Kidney capillary endothelial cell (primary cell): ENCODE measurements at regions not wholly inside any gene's neighbourhood (a gene's known extent, or its start where the extent isn't known, plus 50 kb on each side); places are given as distances from the start of the nearest gene placed in this dataset.

ENCODE experiments used
- DNase-seq: peaks from one replicate; pipeline ENCODE4 v3.0.0-alpha.2; 2018; ENCODE audit warnings: low spot score

DNA sequence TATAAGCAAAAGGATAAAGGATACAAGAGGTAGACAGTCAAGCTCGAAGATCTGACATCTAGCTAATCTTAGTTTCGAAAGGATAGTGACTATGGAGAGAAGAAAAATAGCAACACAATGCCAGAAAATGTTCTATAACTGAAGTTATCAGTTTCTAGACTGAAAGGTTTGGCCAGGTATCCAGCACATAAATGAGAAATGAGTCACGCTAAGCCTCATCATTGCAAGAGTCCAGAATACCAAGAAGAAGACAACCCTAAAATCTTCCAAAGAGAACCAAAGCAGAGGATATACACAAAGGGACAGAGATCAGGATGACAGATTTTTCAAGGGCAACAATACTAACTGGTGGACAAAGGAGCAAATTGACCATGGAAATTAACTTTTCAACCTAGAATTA is 237.0 kb downstream of the POSTN start:
- DNase-seq = no peak

DNA sequence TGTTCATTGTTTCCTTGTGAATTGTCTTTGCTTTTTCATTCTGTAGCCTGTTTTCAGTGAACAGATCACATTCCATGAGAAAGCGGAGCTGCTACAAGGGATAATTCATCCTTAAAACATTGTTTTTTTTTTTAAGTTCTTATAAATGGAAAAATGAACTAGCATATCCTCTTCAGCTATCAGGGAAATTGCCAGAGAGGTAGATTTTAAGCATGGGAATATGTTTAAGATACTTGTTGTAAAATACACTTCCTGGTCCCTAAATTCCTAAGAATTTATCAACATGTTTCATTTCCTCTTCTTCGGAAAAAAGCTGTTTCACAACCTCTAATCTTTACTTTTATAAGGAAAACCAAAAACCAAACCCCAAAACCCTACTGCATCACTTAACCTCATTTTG is 238.0 kb downstream of the POSTN start:
- peak; percentile 2 for DNase-seq

DNA sequence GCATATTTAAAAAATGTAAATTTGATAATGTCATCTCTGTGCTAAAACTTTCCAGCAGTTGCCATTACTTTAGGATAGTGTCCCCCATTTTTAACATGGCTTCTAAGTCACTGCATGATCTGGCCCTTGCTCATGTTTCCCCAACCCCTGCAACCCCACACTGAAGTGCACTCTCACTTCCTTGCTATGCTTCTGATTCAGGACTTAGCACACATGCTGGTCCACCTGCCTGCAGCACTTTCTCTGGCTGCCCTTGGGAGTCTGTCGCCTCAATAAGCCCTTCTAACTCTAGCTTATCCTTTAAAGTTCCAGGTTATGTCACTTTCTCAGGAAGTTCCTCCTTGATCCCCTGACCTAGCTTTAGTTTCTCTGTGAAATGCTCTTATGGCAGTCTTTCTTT is 241.0 kb downstream of the POSTN start:
- no peak for DNase-seq

DNA sequence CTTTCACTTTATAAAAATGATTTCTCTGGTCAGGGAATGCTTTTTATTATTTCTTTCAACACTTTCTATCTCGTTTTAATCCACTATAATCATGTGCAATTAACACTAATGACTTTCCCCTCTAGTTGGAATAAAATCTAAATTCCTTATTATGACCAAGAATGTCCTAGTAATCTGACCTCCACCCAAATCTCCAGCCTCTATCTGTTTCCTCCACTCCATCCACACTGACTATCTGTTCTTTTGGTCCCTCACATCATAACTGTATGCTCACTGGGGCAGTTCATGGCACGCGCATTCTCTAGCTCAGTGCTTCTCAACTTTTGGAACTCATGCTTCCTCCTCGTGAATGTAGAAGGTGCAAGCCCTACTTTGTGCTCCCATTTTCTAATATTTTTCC is 244.7 kb downstream of the POSTN start:
- DNase-seq = no peak

DNA sequence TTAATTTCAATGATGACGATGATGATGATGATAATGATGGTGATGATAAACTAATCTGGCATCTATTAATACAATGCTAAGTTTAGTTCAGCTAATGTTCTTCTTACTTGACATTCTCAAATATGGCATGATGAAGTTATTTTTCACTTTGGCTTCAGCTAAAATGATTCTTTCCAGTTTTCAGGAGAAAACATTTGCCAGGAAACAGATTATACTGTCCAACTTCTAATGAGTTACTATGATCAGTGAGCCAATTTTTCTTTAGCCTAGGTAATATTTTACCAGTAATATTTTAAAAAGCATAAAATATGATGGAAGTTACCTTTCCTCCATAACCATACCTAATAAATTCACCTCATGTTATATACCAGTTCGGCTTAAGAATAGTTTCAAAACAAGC is 245.7 kb upstream of the CSNK1A1L start:
- DNase-seq = no peak

DNA sequence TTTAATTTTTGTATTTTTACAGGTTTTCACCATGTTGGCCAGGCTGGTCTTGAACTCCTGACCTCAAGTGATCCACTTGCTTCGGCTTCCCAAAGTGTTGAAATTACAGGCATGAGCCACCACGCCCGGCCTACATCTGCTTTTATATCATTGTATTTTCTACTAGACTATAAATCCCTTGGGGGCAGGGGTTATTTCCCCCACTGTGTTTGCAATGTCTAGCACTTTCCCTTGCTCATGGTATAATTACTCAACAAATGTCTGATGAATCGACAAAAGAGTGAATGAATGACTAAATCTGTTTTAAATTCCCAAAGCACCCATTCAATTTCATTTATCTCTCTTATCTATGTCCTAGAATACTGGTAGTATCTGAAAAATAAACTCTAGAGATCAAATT is 244.5 kb upstream of the CSNK1A1L start:
- DNase-seq = no peak

DNA sequence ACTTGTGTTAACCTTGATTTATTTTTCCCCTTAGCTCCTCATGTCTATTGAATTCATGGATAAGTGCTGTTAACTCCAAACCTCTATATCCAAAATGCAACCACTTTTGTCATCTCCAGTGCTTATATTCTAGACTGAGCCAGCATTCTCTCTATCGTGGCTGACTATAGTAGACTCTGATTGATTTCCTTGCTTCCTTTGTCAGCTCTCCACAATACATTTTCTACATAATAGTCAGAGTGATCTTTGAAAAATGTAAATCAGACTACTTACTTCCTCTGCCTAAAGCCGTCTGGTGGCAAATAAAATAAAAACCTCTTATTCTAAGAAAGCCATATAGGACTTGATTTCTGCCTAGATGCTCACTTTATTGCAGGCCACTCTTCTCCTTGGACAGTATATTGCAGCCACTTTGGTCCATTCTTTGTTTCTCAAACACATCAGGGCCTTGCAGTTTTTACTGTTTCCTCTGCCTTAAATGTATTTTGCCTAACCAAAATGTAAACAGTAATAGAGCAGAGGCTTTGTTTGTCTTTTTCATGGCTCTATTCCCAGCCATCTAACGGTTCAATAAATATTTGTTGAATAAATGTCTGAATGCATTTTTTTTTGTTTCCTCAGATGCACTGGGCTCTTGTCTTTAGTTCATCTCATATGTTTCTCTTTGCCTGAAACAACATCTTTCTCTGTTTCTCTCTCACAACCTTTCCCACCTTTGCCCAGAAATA is 243.6 kb upstream of the CSNK1A1L start:
- no peak for DNase-seq

DNA sequence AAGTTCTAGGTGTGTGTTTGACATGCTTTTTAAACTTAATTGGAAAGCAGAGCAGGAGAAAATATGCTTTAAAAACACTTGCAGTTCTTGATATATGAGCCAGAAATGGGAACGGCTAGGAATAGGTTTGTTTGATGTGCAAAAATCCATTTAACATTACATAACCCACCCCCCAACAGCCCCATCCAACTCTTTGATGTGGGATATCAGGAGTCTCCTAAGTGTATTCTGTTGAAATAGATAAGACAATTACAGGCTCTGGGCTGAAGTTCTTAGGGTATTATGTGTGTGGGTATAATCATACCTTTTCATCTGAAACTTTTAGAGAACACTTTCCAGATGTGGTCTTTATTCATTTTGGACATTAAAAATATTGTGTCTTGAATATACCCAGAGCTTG is 240.4 kb upstream of the CSNK1A1L start:
- no peak for DNase-seq

DNA sequence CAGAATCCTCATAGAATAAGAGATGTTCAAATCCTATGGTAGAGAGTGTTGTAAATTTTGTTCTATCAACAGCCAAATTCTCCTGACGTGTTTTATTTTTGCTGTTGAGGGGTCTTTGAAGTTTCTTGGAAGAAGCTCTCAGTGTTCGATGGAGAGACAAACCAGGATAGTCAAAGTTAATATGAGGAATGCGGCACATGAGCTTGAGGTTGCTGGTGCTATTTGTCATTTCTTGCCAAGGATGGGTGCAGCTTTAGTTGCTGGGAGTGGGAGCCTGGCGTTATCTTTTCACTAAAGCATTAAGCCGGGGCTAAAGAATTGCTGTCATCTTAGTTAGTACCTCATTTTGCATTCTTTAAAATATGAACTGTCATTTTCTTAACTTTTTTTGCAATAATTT is 239.9 kb upstream of the CSNK1A1L start:
- no peak for DNase-seq

DNA sequence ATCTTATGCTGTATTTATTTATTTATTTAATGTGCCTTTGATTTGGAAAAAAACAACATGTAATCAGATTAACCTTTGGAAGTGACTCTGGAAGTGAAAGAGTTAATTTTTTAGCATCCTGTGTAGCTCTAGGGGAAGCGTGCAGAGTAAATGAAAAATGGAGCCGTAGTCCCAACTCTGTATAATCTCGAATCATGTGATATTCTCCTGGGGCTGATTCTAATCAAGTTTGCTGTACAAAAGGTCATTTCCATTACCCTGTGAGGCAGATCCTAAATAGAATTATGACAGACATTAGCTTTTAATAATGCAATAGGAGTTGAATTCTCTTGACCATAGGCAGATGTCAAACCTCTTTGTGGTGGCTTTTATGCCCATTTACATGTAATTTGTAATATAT is 238.6 kb upstream of the CSNK1A1L start:
- DNase-seq = no peak

DNA sequence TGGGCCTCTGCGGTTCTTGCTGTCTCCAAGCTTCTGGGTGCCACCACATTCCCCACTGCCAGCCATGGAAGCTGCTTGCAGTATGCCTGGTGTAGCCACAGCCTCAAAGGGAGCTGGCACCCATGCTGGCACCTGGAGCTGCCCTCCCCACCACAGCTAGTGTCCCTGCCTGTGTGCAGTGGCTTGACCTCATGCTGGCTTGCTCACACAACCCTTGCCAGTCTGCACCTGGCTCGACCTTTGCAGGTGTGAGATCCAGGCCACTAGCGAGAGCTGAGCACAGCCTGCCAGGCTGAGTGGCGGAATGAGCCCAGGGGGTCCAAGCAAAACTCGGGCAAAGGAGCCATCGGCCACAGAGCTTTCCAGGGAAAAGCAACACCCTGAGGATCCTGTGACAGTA is 236.7 kb upstream of the CSNK1A1L start:
- no peak for DNase-seq

DNA sequence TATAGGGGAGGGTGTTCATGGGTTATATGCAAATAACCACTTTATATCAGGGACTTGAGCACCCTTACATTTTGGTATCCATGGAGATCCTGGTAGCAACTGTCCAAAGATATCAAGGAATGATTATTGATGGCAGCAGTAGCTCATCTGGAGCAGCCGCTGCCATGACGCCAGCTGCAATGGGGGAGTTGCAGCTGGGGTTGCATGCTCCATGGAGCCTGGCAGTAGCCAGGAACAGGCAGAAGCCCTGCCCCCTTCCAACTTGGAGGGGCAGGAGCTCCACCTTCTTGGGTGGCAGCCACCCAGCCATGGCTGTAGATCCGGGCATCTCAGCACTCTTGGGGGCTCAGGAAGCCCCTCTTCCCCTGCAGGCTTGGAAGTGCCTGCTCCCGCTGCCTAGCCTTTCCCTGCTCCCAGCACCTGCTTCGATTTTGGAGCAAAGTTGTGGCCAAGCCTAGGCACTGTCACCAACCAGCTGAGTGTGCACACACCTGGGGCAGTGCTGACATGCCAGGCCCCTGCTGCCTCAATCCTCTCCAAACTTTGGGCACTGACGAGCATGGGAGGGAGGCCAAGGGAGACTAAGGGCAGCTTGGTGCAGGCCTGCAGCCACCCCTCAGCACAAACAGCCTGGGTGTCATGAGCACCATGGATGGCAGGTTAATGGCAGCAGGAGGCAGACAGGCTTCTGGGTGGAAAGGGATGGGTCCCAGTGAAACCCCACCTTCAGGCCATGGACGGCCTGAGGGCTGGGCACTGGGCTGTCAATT is 235.6 kb upstream of the CSNK1A1L start:
- no peak for DNase-seq

DNA sequence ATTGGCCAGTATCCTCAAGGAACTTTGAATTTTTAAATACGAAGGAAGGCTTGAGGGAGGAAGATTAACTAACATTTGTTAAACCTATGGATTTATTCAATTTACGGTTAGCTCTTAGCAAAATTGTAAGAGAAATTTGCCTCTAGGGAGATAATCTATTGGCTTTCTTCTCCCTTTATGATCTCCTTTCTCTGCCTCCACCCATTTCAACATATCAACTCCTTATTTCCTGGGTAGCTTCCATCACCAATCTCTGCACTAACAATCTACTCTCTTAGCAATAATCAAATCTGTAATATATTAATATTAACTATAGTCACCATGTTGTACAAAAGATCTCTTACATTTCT is 233.9 kb upstream of the CSNK1A1L start:
- no peak for DNase-seq

DNA sequence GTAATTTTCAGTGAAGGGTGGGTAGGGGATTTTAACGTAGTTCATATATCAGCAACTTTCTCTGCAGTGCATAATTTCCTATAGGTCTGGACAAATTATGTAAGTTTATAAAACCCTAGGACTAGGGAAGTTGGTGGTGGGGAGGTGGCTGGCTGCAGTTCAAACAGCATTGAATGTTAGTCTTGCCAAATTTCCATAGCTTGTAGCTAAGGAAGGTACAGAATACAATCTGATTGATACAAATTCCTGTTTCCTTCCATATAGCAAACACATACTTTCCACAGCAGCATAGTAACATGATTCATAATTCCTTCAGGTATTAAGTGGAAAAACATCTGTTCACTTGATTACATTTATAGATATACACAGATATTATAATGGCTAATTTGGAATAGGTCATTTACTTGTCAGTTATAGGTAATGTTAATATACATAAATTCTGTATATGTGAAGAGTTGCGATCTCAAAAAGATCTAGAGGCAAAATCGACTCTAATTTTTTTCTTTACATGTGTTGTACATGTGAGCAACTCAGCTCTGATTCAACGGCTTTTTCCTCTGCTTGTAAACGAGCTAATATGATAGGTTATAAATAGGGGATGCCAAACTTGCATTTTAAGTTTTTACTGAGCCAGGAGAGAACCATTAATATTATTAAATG is 233.4 kb upstream of the CSNK1A1L start:
- DNase-seq = no peak

DNA sequence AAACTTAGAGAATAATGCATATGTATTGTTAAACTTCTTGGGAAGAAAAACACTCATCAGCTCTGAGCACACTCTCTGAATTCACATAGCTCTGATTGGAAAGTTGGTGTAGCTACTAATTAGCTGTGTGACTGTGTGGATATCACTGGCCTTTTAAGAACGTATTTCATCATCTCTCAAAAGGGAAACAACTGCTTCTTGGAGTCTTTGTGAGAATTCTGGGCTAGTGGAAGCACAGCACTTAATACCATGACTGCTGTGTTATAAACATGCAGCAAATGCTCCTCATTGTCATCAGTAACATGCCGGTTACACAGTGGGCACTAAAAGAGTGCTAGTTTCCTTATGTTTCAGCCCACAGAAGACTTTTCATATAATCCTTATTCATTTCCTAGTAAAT is 220.9 kb upstream of the CSNK1A1L start:
- DNase-seq = no peak

DNA sequence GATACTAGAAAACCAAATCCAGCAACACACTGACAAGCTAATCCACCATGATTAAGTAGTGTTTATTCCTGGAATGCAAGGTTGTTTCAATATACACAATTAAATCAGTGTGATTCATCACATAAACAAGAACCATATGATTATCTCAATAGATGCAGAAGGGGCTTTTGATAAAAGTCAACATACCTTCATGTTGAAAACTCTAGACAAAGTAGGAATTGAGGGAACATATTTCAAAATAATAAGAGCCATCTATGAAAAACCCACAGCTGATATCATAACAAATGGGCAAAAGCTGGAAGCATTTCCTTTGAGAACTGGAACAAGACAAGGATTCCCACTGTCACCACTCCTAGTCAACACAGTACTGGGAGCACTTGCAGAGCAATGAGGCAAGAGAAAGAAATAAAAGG is 213.6 kb upstream of the CSNK1A1L start:
- no peak for DNase-seq

DNA sequence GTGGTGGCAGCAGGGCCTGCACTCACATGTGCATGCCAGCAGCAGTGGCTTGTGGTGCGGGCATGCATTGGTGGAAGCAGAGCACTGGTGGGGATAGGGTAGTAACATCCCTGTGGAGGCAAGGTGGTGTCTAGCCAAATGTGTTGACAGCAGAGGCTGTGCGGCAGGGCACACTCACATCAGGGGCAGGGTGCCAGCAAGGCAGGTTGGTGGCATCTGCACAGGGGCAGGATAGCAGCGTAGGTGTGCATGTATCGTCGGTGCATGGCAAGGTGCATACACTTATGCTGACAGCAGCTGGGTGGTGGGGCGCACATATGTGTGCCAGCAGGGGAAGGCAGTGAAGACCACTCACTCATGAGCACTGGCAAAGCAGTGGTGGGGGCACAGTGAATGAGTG is 211.5 kb upstream of the CSNK1A1L start:
- no peak for DNase-seq

DNA sequence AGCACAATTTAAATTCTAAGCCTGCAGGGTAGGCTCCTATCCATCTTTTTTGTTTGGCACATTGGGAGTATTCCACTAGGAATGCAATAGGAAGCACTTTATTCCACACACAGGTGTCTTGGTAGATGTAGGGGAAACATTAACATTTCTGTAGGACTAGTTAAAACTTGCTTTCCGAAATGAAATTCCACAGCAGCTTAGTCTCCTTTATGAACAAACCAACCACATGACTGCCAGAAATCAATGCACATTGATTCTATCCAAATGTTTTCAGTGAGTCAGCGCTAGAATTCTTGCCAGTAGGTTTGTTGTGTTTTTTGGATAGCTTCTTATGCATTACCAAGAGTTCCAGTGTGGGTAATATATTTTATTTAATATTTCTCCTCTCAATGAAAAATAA is 207.9 kb upstream of the CSNK1A1L start:
- DNase-seq = no peak

DNA sequence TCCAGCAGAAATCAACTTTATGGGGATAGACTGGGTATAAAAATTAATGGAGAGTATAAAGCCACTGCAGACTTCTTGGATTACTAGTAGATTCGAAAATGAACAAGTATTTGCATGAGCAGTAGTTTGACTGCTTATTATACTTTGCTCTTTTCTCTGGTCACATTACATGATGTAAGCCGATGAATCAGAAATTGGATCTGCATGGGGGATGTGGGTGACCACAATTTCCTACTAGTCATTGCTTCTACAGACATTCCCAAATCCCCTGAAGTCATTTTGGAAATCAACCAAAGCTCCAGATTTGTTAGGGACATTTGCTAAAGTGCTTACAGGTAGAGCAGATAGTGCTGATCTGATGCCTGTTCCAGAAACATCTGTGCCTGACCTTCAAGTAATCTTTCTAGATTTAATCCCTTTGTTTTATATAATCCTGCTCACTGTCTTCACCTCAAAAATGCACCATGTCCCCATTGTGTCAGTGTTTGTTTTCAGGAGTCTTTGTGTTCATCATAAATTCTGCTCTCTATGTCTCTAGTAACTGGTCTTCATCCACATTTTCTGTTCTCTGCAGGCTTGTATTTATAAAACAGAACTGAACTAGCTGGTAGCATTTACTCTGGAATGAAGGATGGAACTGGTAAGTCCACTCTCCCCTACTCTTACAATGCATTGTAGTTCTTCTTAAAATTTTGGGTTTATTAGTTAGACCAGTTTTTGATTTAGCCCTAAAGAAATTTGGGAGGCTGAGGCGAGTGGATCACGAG is 201.5 kb upstream of the CSNK1A1L start:
- no peak for DNase-seq

DNA sequence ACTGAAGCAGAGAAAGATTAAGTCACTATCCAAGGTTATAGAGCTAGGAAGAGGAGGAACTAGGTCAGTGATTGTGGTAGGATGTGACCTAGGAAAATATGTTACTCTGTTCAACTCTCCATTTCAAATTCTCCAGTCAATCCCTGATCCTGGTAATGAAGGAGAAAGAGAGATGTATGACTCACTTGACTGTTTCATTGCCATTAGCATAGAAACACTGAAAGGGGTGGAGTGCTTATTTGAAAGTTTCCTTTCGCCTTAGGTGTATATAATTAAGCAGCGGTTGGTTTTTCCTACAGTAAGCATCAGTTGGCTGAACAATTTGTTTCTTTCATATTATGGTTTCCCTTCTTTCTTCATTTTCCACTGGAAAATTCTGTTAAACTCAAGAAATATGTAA is 198.1 kb upstream of the CSNK1A1L start:
- DNase-seq = no peak

DNA sequence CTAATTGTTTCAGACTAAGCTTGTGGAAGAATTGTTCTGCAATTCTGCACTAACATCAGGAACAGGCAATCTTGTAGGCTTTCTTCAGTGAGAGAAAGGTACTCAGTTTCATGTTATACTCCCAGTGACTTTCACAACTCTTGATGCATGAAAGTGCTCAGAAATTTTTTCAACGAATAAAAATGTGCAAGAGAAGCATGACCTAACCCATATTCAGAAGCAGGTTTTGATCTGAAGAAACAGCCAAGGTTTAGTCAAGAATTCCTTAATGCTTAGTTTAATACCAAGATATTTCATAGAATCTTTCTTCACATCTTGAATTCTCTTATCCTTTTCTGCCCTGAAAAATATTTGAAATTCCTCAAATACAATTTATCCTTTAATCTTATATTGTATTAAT is 197.2 kb upstream of the CSNK1A1L start:
- no peak for DNase-seq

DNA sequence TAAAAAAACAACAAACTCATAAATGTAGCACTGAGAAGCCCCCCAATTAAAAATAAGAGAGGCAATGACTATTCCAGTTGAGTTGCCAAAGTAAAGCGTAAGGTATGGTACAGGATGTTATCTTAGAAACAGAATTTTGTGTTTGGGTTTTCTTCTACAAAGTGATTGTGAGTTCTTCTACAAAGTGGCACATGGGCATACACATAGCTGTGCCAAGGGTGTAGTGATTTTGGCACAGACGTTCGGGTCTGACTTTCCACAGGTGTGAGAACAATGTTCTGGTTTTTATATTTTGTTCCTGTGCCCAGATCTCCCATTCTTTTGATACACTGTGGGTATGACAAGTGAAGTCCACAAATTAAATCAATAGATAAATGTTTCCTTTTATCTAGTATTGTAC is 190.1 kb upstream of the CSNK1A1L start:
- DNase-seq = no peak

DNA sequence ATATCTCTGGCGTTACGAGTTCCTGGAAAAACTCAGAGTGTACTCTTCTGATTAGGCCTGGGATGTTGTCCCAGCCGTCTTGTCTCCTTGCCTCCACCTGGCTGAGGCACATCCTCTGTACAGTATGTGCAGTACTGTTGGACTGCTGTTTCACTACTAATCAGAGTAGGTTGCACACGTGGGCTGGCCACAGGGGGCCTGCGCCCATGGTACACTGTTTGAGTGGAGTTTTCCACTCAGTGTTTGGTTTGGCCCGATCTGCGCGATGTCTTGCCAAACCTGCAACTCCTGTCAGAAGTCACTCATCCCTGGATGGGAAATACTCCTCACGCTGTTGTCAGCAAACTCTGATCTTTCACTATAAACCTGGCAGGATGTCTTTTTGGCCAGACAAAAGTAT is 189.6 kb upstream of the CSNK1A1L start:
- DNase-seq = no peak
